Bronchial epithelial cell (primary cell): ENCODE measurements at regions not wholly inside any gene's neighbourhood (a gene's known extent, or its start where the extent isn't known, plus 50 kb on each side); places are given as distances from the start of the nearest gene placed in this dataset.

Experiments
- DNase-seq: peaks from one replicate; pipeline ENCODE4 v3.0.0-alpha.2; 2010; ENCODE audit warnings: low read depth
- FAIRE-seq: peaks from 2 replicates; lab custom pipeline; 2011; peaks lifted over from hg19 to GRCh38; lab: Jason Lieb, UNC
- H3K27me3 ChIP-seq: 2 replicates; pipeline ENCODE4 v1.5.1; 2011; ENCODE audit warnings: low read length; ENCODE audit not compliant: control insufficient read depth, insufficient read depth
- H3K36me3 ChIP-seq: 2 replicates; pipeline ENCODE4 v1.5.1; 2011; ENCODE audit warnings: low read length; ENCODE audit not compliant: control insufficient read depth, insufficient read depth
- H3K4me3 ChIP-seq: 2 replicates; pipeline ENCODE4 v1.5.1; 2011; ENCODE audit warnings: mild to moderate bottlenecking, low read depth, low read length, control low read depth
- TF ChIP-seq, protein P1 (sequence below): IDR thresholded peaks from 2 replicates; pipeline ENCODE4 v1.5.1; 2011; ENCODE audit warnings: mild to moderate bottlenecking, moderate library complexity, low read length, control low read depth, inconsistent platforms; ENCODE audit not compliant: insufficient read depth, severe bottlenecking

DNA sequence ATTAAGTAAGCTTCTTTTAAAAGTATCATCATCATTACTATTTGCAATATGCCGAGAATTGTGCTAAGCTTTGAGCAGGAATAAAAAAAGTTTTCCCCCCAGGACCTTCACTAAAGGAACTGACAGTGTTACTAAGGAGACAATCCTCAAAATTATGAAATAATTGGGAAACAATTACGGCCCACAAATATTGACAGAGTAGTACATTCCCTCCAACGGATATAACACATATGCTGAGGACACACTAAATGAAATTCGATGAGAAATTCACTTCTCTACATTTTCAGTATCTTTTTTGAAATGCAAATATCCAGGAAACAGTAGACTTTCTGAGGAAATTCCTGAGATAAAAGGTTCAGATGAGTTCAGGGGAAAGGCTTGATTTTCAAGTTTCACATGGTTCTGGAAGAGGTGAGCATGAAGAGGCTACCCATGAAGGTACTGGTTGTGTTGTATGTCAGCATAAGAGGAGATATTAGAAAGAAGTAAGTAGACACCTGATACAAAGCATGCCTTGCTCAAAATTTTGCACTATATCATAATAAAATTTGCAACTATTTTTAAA is 171.2 kb upstream of the NR5A2 start:
- FAIRE-seq: no peak
- TF ChIP-seq, protein P1, sequence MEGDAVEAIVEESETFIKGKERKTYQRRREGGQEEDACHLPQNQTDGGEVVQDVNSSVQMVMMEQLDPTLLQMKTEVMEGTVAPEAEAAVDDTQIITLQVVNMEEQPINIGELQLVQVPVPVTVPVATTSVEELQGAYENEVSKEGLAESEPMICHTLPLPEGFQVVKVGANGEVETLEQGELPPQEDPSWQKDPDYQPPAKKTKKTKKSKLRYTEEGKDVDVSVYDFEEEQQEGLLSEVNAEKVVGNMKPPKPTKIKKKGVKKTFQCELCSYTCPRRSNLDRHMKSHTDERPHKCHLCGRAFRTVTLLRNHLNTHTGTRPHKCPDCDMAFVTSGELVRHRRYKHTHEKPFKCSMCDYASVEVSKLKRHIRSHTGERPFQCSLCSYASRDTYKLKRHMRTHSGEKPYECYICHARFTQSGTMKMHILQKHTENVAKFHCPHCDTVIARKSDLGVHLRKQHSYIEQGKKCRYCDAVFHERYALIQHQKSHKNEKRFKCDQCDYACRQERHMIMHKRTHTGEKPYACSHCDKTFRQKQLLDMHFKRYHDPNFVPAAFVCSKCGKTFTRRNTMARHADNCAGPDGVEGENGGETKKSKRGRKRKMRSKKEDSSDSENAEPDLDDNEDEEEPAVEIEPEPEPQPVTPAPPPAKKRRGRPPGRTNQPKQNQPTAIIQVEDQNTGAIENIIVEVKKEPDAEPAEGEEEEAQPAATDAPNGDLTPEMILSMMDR: no peak
- no peak for DNase-seq
- no peaks in the 10 kb centered on the region for H3K36me3 ChIP-seq
- no peak overlapping the region for H3K4me3 ChIP-seq
- no peaks in the 10 kb centered on the region for H3K27me3 ChIP-seq

DNA sequence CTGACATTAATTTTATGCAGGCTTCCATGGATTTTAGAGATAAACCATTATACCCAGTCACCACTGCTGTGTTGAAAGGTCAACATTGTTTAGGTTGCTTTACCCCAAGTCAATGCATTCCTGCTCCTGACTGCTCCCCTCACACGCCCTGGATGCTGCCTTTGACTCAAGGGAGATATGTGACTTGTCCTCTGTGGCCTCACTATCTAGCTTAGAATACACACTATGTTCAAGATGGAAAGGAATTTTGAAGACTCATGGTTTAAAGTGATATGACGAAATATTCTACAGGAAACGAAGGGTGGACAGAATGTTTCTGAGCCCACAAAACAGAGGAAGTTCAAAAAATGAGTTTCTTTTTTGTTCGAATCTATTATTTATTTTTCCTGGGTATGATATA is 170.4 kb upstream of the NR5A2 start:
- DNase-seq (peak; percentile 63), FAIRE-seq (no peak)
- no peaks in the 10 kb centered on the region for H3K36me3 ChIP-seq
- no peaks in the 10 kb centered on the region for H3K27me3 ChIP-seq
- no peak overlapping the region for H3K4me3 ChIP-seq
- TF ChIP-seq, protein P1: no peak

- DNase-seq (no peak), FAIRE-seq (no peak)
- Histone ChIP-seq H3K27me3 (no peaks in the 10 kb centered on the region), H3K4me3 (no peak overlapping the region), H3K36me3 (no peaks in the 10 kb centered on the region)
- TF ChIP-seq, protein P1: no peak
These were observed 170.0 kb upstream of the NR5A2 start for GRCh38 chr1:199857516-199857915.

DNA sequence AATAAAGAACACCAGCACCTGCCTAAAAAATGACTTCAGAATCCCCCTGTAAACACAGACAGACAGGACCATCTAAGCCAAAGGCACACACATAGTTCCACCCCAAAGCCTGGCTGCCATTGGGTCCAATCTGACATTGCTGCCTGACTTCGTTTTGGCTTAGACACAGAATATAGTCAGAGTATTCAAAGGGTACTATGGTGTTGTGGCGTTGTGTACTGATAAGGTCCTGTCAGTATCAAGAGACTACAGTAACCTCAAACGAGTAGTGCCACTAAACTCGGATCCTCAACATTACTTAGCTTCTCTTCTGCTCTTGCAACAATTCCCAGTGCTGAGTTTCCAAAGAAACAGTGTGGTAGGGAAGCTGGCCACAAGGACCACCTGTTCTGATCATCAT is 169.3 kb upstream of the NR5A2 start:
- Histone ChIP-seq H3K4me3 (no peak overlapping the region), H3K36me3 (no peaks in the 10 kb centered on the region), H3K27me3 (no peaks in the 10 kb centered on the region)
- FAIRE-seq (no peak), DNase-seq (no peak)
- TF ChIP-seq, protein P1: no peak

DNA sequence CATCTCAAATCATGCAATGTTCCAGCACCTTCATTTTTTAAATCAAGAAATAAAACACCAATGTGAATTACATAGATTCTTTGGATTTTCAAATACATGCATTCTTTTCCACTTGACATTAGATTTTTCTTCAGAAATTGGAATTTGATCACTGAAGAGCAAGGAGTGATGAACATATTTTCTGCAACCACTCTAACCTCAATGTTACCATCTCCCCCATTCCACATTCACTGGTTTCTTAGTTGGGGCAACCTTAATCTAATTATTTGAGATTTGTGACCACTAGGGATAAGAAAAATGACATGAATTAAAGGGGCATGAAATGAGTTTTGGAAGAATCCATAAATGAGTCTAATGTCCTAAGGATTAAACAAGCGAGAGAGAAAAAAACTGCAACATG is 168.7 kb upstream of the NR5A2 start:
- no peak overlapping the region for H3K4me3 ChIP-seq
- no peak for FAIRE-seq
- no peak for DNase-seq
- no peaks in the 10 kb centered on the region for H3K27me3 ChIP-seq
- TF ChIP-seq, protein P1: no peak
- H3K36me3 ChIP-seq: no peaks in the 10 kb centered on the region

DNA sequence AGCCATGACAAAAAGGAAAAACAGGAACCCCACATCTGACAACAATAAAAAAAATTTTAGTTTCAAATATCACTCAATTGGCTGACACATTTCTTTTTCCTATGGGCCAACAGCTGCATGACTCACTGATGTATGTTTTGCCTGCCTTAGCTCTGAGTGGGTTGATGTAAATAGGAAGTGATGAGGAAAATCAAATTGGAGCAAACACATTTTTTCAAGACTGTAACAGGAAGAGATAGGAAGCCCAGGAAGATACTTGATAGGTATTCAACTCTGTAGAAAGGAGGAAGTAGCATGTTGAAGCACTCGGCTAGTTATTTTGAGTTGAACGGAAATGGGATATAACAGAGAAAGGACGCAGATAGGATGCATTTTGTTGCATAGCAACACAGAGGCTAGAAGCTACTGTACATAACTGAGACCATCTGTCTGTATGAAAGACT is 168.0 kb upstream of the NR5A2 start:
- DNase-seq: peak; percentile 92

More for the DNA sequence above, 168.0 kb upstream of the NR5A2 start:
- TF ChIP-seq, protein P1: no peak
- no peak for FAIRE-seq
- no peaks in the 10 kb centered on the region for H3K36me3 ChIP-seq
- no peaks in the 10 kb centered on the region for H3K27me3 ChIP-seq
- no peak overlapping the region for H3K4me3 ChIP-seq
